ACC112 (cell line): ENCODE measurements at regions not wholly inside any gene's neighbourhood (a gene's known extent, or its start where the extent isn't known, plus 50 kb on each side); places are given as distances from the start of the nearest gene placed in this dataset.

Experiments
- H2AFZ ChIP-seq: fragments of 200-600 bp; sonication (generic); one replicate; pipeline ENCODE4 v1.6.0; 2017; ENCODE audit warnings: antibody characterized with exemption, low read length; ENCODE audit not compliant: unreplicated experiment
- H3K27ac ChIP-seq: fragments of 200-600 bp; sonication (generic); 2 replicates; pipeline ENCODE4 v1.5.1; 2014; ENCODE audit warnings: low read depth, mild to moderate bottlenecking, antibody characterized with exemption, low read length, moderate library complexity
- H3K27me3 ChIP-seq: fragments of 200-600 bp; sonication (generic); 2 replicates; pipeline ENCODE4 v1.6.1; 2014; ENCODE audit warnings: mild to moderate bottlenecking, antibody characterized with exemption, low read length, moderate library complexity, mixed read lengths; ENCODE audit not compliant: insufficient read depth
- H3K36me3 ChIP-seq: fragments of 200-600 bp; sonication (generic); 2 replicates; pipeline ENCODE4 v1.6.1; 2016; ENCODE audit warnings: mild to moderate bottlenecking, antibody characterized with exemption, low read length, moderate library complexity, mixed read lengths; ENCODE audit not compliant: insufficient read depth
- H3K4me1 ChIP-seq: fragments of 200-600 bp; sonication (generic); one replicate; pipeline ENCODE4 v1.6.1; 2016; ENCODE audit warnings: low read length, mixed read lengths; ENCODE audit not compliant: insufficient read depth, unreplicated experiment, control insufficient read depth
- H3K4me3 ChIP-seq: fragments of 200-600 bp; sonication (generic); 2 replicates; pipeline ENCODE4 v1.5.1; 2014; ENCODE audit warnings: mild to moderate bottlenecking, low read depth, low read length
- H3K79me2 ChIP-seq: fragments of 200-600 bp; sonication (generic); one replicate; pipeline ENCODE4 v1.6.0; 2016; ENCODE audit warnings: low read length; ENCODE audit not compliant: control insufficient read depth, unreplicated experiment, insufficient read depth

DNA sequence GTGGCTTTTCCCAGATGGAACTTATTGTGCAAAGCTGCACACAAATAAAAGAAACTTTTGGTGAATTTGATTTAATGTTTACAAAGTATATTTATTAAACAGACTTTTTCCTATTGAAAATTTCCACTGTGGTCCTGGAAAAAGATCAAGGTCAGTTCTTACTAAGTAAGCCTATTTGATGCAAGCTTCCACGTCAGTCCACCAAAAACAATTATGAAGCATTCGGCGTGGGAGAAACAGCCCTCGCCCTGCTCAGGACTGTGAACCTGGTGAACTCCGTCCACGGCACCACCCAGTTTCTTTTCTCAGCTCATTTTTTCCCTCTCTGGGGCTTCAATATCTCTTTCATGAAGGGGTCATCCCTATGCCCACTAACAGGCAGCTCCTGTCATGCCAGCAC, 149.8 kb downstream of the EFNB2 start:
- H3K4me3 ChIP-seq = no peak overlapping the region
- no peaks in the 10 kb centered on the region for H3K4me1 ChIP-seq
- H3K27ac ChIP-seq = no peak overlapping the region
- H2AFZ ChIP-seq = no peak overlapping the region
- H3K36me3 ChIP-seq = no peaks in the 10 kb centered on the region
- H3K79me2 ChIP-seq = no peaks in the 10 kb centered on the region
- no peaks in the 10 kb centered on the region for H3K27me3 ChIP-seq

DNA sequence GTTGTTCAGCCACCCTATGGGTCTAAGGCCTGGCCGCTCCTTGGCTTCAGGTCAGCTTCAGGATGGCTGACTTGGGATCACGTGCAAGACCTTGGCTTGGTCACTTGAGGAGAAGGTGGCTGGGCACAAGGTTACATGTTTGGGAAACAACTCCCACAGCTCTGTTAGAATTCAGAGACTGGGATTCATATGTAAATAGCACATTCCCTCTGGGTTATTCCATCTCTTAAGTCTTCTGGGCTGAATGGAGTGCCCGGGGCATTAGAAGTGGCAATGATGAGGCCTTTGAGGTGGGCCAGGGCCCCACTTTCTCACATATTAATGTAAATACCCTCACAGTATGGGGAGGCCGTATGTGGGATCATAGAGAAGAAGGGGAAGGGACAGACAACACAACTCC, 150.9 kb downstream of the EFNB2 start:
- Histone ChIP-seq H3K27ac (no peak overlapping the region), H3K4me3 (no peak overlapping the region), H3K79me2 (no peaks in the 10 kb centered on the region), H2AFZ (no peak overlapping the region), H3K4me1 (no peaks in the 10 kb centered on the region), H3K27me3 (no peaks in the 10 kb centered on the region), H3K36me3 (no peaks in the 10 kb centered on the region)

DNA sequence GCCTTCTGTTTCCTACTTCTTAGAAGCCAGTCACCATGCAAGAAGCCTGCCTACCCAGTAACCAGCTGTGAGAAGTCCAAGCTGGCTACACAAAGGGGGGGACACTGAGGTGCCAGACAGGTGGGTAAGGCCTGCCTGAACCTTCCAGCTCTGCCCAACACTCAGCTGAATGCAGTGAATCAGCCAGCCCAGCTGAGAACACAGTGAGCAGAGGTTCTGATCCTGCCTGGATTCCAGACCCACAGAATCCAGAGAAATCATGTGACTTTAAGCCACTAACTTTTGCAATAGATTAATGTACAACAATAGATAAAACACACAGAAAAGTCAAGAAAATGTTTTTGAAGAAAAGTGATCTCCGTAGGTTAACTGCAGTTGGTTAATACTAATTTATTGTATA, 151.7 kb downstream of the EFNB2 start:
- no peak overlapping the region for H3K4me3 ChIP-seq
- H2AFZ ChIP-seq = no peak overlapping the region
- no peak overlapping the region for H3K27ac ChIP-seq
- H3K4me1 ChIP-seq = peaks cover 6% of the 10 kb centered on the region
- H3K36me3 ChIP-seq = no peaks in the 10 kb centered on the region
- no peaks in the 10 kb centered on the region for H3K27me3 ChIP-seq
- H3K79me2 ChIP-seq = no peaks in the 10 kb centered on the region

DNA sequence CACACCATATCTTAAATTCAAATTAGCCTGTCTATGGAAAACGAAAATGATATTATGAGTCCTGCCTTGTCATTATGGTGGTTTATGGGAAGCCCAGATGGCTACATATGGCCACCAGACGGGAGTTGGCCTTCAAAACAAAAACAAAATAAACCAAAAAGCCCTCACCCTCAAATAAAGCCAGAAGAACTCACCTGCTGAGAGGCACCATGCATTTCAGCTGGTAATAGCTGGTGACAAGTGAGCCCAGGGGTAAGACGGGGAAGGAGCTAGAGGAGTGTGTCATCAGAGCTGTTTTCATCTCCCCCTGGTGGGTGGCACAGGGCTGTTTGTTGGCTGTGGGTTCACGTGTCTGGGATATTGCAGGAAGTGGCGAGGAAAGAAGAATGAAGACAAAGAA, 152.9 kb downstream of the EFNB2 start:
- no peaks in the 10 kb centered on the region for H3K36me3 ChIP-seq
- no peak overlapping the region for H3K4me3 ChIP-seq
- H3K27me3 ChIP-seq = no peaks in the 10 kb centered on the region
- H2AFZ ChIP-seq = no peak overlapping the region
- peaks cover 7% of the 10 kb centered on the region for H3K4me1 ChIP-seq
- no peaks in the 10 kb centered on the region for H3K79me2 ChIP-seq
- no peak overlapping the region for H3K27ac ChIP-seq

DNA sequence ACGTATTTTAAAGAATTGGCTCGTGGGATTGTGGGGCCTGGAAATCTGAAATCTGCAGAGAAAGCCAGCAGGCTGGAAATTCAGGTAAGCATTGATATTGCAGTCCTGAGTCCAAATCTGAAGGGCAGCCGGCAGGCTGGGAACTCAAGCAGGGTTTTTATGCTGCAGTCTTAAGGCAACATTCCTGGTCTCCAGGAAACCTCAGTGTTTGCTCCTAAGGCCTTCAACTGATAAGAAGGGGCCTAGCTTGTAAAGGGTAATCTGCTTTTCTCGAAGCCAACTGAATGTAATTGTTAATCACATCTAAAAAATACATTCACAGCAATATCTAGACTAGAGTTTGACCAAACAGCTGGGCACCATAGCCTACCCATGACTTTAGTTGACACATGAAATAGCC, 154.4 kb downstream of the EFNB2 start:
- Histone ChIP-seq H3K36me3 (no peaks in the 10 kb centered on the region), H3K79me2 (no peaks in the 10 kb centered on the region), H3K27me3 (no peaks in the 10 kb centered on the region)

DNA sequence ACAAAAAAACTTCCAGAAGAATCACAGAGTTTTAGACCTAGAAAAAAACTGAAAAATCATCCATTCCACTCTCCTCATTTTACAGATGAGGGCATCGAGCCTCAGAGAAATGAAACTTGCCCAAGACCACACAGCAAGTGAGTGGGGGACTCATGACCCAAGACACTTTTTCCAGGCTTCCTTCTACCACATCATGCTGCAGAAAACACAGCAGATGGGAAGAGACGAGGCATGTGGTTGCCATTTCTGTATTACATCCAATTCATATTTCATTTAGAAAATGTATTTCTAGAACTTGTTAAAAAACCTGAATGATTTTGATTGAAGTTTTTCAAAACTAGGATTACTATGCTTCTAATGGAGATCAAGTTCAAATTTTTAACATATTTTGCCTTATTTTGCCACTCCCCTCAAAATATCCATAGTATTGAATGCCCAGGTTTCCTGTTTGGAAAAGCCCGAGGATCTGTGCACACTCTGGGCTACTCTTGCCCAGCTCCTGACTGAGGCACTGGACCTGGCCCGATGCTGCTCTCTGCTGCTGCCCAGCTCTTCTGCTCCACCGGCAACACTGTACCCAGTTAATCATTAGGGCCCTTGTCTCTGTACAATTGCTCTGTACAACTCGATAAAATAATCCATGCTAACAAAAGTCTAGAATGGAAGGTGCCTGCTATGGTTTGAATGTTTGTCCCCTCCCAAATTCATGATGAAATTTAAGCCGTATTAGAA, 157.4 kb downstream of the EFNB2 start:
- peaks cover 23% of the 10 kb centered on the region for H3K4me1 ChIP-seq
- H2AFZ ChIP-seq = no peak overlapping the region

More for the DNA sequence above, 154.4 kb downstream of the EFNB2 start:
- Histone ChIP-seq H3K4me3 (no peak overlapping the region), H3K27ac (no peak overlapping the region), H2AFZ (no peak overlapping the region), H3K4me1 (peaks cover 14% of the 10 kb centered on the region)

DNA sequence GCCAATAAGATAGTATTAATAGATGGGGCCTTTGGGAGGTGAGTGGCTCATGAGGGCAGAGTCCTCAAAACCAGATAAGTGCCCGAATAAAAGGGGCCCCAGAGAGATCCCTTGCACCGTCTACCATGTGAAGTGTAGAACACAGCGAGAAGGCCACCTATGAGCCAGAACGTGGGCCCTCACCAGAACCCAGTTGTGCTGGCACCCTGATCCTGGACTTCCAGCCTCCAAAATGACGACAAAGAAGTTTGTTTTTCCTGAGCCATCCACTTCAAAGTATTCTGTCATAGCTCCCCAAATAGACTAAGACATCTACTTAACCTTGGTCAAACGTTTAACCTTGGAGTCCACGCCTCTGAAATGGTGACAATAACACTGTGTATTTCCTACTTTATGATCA, 158.1 kb downstream of the EFNB2 start:
- Histone ChIP-seq H3K27me3 (no peaks in the 10 kb centered on the region), H3K27ac (no peak overlapping the region), H3K79me2 (no peaks in the 10 kb centered on the region), H3K36me3 (no peaks in the 10 kb centered on the region), H3K4me1 (peaks cover 23% of the 10 kb centered on the region), H3K4me3 (no peak overlapping the region), H2AFZ (no peak overlapping the region)

More for the DNA sequence above, 157.4 kb downstream of the EFNB2 start:
- Histone ChIP-seq H3K79me2 (no peaks in the 10 kb centered on the region), H3K27me3 (no peaks in the 10 kb centered on the region), H3K27ac (no peak overlapping the region), H3K4me3 (no peak overlapping the region), H3K36me3 (no peaks in the 10 kb centered on the region)

DNA sequence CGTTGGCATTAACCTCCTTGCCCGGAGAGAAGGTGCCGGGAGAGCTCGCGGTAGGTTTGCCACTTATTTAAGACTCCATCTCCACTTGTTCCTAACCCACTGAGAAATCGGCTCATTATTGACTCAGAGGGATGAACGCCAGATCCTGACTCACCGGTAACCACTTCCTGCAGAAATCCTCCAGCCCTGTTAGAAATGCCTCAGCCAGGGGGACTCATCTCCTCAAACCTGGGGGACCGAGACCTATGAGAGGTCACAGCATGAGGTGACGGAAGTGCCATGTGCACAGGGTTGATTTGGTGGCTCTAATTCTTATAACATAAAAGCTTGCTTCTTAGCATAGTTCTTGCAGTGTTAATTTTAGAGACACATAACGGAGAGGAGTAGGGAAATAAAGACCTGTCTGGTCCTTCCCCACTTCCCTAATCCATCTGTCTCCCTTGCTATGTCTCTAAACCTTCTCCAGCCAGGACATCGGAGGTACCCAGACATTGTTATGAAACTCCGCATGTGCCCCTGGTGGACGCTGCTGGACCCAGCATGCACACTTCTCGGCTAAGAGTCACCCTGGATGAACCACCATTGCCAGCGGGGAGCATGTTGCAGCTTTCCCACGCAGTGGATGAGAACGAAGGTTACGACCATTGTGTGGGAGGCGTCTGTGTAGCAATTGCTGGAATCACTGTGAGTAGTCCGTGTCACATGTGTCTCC, 158.9 kb downstream of the EFNB2 start:
- Histone ChIP-seq H3K79me2 (no peaks in the 10 kb centered on the region), H3K4me3 (no peak overlapping the region), H3K4me1 (peaks cover 23% of the 10 kb centered on the region), H2AFZ (no peak overlapping the region), H3K36me3 (no peaks in the 10 kb centered on the region), H3K27me3 (no peaks in the 10 kb centered on the region), H3K27ac (no peak overlapping the region)

DNA sequence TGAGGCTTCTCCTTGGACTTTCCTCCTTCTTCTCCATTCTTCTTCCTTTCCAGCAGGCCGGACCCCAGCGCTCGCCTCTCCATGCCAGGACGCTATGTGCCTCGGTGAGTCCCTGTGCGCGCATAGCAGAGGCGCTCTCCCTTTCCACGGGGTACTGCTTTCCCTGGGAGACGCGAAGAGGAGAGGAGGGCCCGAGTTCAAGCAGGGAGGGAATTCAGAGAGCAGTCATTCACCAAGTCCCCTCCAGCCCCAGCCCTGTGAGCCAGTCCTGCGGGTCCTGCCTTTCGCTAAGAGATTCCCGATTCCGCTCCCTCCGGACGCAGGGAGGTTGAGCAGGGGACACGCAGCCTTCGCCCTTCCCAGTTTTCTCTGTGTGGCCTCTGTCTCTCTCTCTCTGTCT, 160.4 kb downstream of the EFNB2 start:
- H3K27me3 ChIP-seq = no peaks in the 10 kb centered on the region
- H3K4me3 ChIP-seq = no peak overlapping the region
- peaks cover 23% of the 10 kb centered on the region for H3K4me1 ChIP-seq
- H3K27ac ChIP-seq = no peak overlapping the region
- no peaks in the 10 kb centered on the region for H3K79me2 ChIP-seq
- H3K36me3 ChIP-seq = no peaks in the 10 kb centered on the region
- no peak overlapping the region for H2AFZ ChIP-seq

DNA sequence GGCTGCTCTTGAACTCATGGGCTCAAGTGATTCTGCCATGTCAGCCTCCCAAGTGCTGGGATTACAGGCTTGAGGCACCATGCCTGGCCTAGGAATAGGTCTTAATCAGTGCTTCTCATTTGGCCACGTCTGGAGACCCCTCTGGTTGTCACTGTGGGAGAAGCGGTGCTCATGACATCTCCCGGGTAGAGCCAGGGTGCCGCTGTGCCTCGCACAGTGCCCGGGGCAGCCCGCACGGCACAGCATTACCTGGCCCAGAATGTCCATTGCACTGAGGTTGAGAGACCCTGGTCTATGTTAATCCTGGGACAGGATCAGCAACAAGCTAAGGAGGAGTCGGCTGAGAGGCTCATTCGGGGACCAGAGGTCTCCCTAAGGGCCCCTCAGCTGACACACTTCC, 160.8 kb downstream of the EFNB2 start:
- no peaks in the 10 kb centered on the region for H3K36me3 ChIP-seq
- no peaks in the 10 kb centered on the region for H3K27me3 ChIP-seq
- peaks cover 23% of the 10 kb centered on the region for H3K4me1 ChIP-seq
- H3K79me2 ChIP-seq = no peaks in the 10 kb centered on the region
- H2AFZ ChIP-seq = no peak overlapping the region
- H3K4me3 ChIP-seq = no peak overlapping the region
- no peak overlapping the region for H3K27ac ChIP-seq

DNA sequence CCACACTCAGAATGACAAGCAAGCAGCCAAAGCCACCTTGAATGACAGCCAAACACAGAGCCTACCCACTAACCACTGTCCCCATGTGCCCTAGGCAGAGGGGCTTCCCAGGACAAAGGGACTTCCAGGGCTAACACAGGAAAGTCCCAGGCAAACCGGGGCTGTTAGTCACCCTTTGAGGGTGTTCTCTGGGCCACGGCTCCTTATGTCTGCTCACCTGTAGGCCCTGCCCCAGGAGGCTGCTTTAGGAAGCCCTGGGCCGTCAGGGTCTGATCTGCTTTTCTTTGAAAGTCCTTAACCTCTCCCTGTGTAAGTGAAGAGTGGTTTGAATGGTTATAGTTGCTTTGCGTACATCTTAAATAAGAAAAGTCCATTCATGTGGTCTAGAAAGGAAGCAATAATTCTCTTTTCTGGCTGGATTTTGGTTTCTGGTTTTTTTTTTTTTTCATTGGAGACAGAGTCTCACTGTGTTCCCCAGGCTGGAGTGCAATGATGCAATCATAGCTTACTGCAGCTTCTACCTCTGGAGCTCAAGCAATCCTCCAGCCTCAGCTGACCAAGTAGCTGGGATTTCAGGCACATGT, 161.4 kb downstream of the EFNB2 start:
- no peaks in the 10 kb centered on the region for H3K79me2 ChIP-seq
- no peaks in the 10 kb centered on the region for H3K27me3 ChIP-seq
- H3K4me3 ChIP-seq = no peak overlapping the region
- no peak overlapping the region for H3K27ac ChIP-seq
- no peaks in the 10 kb centered on the region for H3K36me3 ChIP-seq
- H2AFZ ChIP-seq = no peak overlapping the region
- H3K4me1 ChIP-seq = peaks cover 21% of the 10 kb centered on the region
